ENCODE measurements at regions not wholly inside any gene's neighbourhood (a gene's known extent, or its start where the extent isn't known, plus 50 kb on each side); places are given as distances from the start of the nearest gene placed in this dataset.

DNA sequence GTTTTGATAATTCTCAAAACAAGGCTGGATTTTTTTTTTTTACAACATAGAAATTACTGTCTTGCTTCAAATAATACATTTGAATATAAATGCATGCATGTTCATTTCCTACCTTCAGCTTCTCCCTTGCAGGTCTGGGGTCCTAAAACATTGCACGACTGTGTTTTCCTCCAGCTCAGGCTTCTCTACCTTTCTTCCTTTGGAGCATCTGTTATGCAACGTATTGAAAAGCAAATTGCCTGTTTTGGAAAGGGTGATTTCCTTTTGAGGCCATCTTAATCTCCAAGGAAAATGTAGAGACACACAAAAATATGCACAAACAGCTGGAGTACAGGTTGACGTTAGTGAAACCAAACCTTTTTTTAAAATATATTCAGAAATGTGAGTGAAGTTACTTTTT lies 115.6 kb upstream of the TLL1 start:
- TF ChIP-seq, protein P1, sequence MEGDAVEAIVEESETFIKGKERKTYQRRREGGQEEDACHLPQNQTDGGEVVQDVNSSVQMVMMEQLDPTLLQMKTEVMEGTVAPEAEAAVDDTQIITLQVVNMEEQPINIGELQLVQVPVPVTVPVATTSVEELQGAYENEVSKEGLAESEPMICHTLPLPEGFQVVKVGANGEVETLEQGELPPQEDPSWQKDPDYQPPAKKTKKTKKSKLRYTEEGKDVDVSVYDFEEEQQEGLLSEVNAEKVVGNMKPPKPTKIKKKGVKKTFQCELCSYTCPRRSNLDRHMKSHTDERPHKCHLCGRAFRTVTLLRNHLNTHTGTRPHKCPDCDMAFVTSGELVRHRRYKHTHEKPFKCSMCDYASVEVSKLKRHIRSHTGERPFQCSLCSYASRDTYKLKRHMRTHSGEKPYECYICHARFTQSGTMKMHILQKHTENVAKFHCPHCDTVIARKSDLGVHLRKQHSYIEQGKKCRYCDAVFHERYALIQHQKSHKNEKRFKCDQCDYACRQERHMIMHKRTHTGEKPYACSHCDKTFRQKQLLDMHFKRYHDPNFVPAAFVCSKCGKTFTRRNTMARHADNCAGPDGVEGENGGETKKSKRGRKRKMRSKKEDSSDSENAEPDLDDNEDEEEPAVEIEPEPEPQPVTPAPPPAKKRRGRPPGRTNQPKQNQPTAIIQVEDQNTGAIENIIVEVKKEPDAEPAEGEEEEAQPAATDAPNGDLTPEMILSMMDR (conservative IDR thresholded peaks at IDR 0.05 in 1 of 2, IDR thresholded peaks at IDR 0.05 in 1 of 2; ENCODE audit: low read depth in 1 of 2, low read length in 2 of 2): no peak
- no peak for TF ChIP-seq EZH2 (IDR thresholded peaks at IDR 0.05; ENCODE audit: low read length, missing control alignments)

Data from fibroblast of lung (primary cell).